Mesothelial cell of epicardium (in vitro differentiated cells): ENCODE measurements at regions not wholly inside any gene's neighbourhood (a gene's known extent, or its start where the extent isn't known, plus 50 kb on each side); places are given as distances from the start of the nearest gene placed in this dataset.

ENCODE experiments used
- DNase-seq, 2 experiments: peaks; one replicate each; pipeline ENCODE4 v3.0.0; 2021; ENCODE audit warnings: low spot score in 2 of 2; ENCODE audit not compliant: unreplicated experiment in 2 of 2
- H3K27ac Mint-ChIP-seq: 2 replicates; pipeline ENCODE4 v1.8.0; 2021; ENCODE audit warnings: mixed read lengths
- H3K27me3 Mint-ChIP-seq: 2 replicates; pipeline ENCODE4 v1.8.0; 2021; ENCODE audit warnings: low read depth, mixed read lengths
- H3K36me3 Mint-ChIP-seq: 2 replicates; pipeline ENCODE4 v1.8.0; 2021; ENCODE audit warnings: mixed read lengths
- H3K4me1 Mint-ChIP-seq: 2 replicates; pipeline ENCODE4 v1.8.0; 2021; ENCODE audit warnings: mixed read lengths
- H3K4me3 Mint-ChIP-seq: 2 replicates; pipeline ENCODE4 v1.8.0; 2021; ENCODE audit warnings: mild to moderate bottlenecking, moderate library complexity, mixed read lengths
- H3K9me3 Mint-ChIP-seq: 2 replicates; pipeline ENCODE4 v1.8.0; 2021; ENCODE audit warnings: mixed read lengths
- CTCF ChIP-seq: fragments of 200-600 bp; sonication (generic); IDR thresholded peaks from one replicate; pipeline ENCODE4 v1.5.0; 2021; ENCODE audit warnings: antibody characterized with exemption; ENCODE audit not compliant: unreplicated experiment

- H3K27me3 Mint-ChIP-seq = no peaks in the 10 kb centered on the region
- H3K4me1 Mint-ChIP-seq = peaks cover 27% of the 10 kb centered on the region
- no peak for DNase-seq
- no peaks in the 10 kb centered on the region for H3K36me3 Mint-ChIP-seq
- no peak overlapping the region for H3K27ac Mint-ChIP-seq
- no peak overlapping the region for H3K4me3 Mint-ChIP-seq
- H3K9me3 Mint-ChIP-seq = peaks cover 3% of the 10 kb centered on the region
- TF ChIP-seq CTCF = no peak
These were observed 862.8 kb downstream of the FAM181B start for GRCh38 chr11:81870815-81871214.

GRCh38 chr11:81870066-81870412 is 863.6 kb downstream of the FAM181B start:
- no peak for TF ChIP-seq CTCF
- Mint-ChIP-seq H3K9me3 (peaks cover 3% of the 10 kb centered on the region), H3K36me3 (no peaks in the 10 kb centered on the region), H3K27ac (no peak overlapping the region), H3K4me1 (peaks cover 22% of the 10 kb centered on the region), H3K4me3 (no peak overlapping the region), H3K27me3 (no peaks in the 10 kb centered on the region)
- DNase-seq = no peak

- DNase-seq = no peak
- Mint-ChIP-seq H3K27ac (no peak overlapping the region), H3K9me3 (peaks cover 3% of the 10 kb centered on the region), H3K4me1 (peaks cover 18% of the 10 kb centered on the region), H3K36me3 (no peaks in the 10 kb centered on the region), H3K4me3 (no peak overlapping the region), H3K27me3 (no peaks in the 10 kb centered on the region)
- no peak for TF ChIP-seq CTCF
These were observed 864.2 kb downstream of the FAM181B start for GRCh38 chr11:81869351-81870065.

GRCh38 chr11:81866896-81867295 is 866.8 kb downstream of the FAM181B start:
- Mint-ChIP-seq H3K36me3 (no peaks in the 10 kb centered on the region), H3K9me3 (peaks cover 3% of the 10 kb centered on the region), H3K27ac (peak overlapping the region; percentile 43), H3K4me3 (no peak overlapping the region), H3K4me1 (peaks cover 6% of the 10 kb centered on the region), H3K27me3 (no peaks in the 10 kb centered on the region)
- TF ChIP-seq CTCF = no peak
- DNase-seq = no peak

- DNase-seq = no peak
- peaks cover 11% of the 10 kb centered on the region for H3K4me1 Mint-ChIP-seq
- no peaks in the 10 kb centered on the region for H3K27me3 Mint-ChIP-seq
- no peak overlapping the region for H3K4me3 Mint-ChIP-seq
- peaks cover 9% of the 10 kb centered on the region for H3K9me3 Mint-ChIP-seq
- no peak for TF ChIP-seq CTCF
- no peak overlapping the region for H3K27ac Mint-ChIP-seq
- H3K36me3 Mint-ChIP-seq = no peaks in the 10 kb centered on the region
These were observed 876.3 kb downstream of the FAM181B start for GRCh38 chr11:81857386-81857785.

GRCh38 chr11:81853791-81854190 is 879.9 kb downstream of the FAM181B start:
- no peak for DNase-seq
- Mint-ChIP-seq H3K27ac (no peak overlapping the region), H3K4me3 (no peak overlapping the region), H3K27me3 (no peaks in the 10 kb centered on the region), H3K9me3 (no peaks in the 10 kb centered on the region), H3K36me3 (no peaks in the 10 kb centered on the region), H3K4me1 (peaks cover 26% of the 10 kb centered on the region)
- TF ChIP-seq CTCF = no peak
